BE2C (cell line): ENCODE measurements at regions not wholly inside any gene's neighbourhood (a gene's known extent, or its start where the extent isn't known, plus 50 kb on each side); places are given as distances from the start of the nearest gene placed in this dataset.

Source experiments
- DNase-seq: peaks from one replicate; pipeline ENCODE4 v3.0.0-alpha.2; 2020
- H3K27me3 ChIP-seq: fragments of 250-450 bp; sonication (Bioruptor Pico); 2 replicates; pipeline ENCODE4 v1.5.1; 2020; ENCODE audit warnings: mild to moderate bottlenecking
- H3K36me3 ChIP-seq: fragments of 250-450 bp; sonication (Bioruptor Pico); 2 replicates; pipeline ENCODE4 v1.5.1; 2020; ENCODE audit warnings: mild to moderate bottlenecking
- H3K4me1 ChIP-seq: fragments of 250-450 bp; sonication (Bioruptor Pico); 2 replicates; pipeline ENCODE4 v1.5.1; 2020
- H3K4me3 ChIP-seq: 2 replicates; pipeline ENCODE4 v1.5.1; 2011; ENCODE audit warnings: low read depth, low read length
- H3K9me3 ChIP-seq: fragments of 250-450 bp; sonication (Bioruptor Pico); 2 replicates; pipeline ENCODE4 v1.5.1; 2020
- CTCF ChIP-seq: IDR thresholded peaks from 2 replicates; pipeline ENCODE4 v1.5.1; 2012; ENCODE audit warnings: mild to moderate bottlenecking, low read depth, low read length

GRCh38 chr20:6831461-6831860, 64.0 kb downstream of the BMP2 start:
- no peak for TF ChIP-seq CTCF
- Histone ChIP-seq H3K36me3 (no peaks in the 10 kb centered on the region), H3K9me3 (no peaks in the 10 kb centered on the region), H3K27me3 (no peaks in the 10 kb centered on the region), H3K4me1 (no peaks in the 10 kb centered on the region), H3K4me3 (no peak overlapping the region)
- no peak for DNase-seq

- Histone ChIP-seq H3K36me3 (no peaks in the 10 kb centered on the region), H3K4me1 (no peaks in the 10 kb centered on the region), H3K4me3 (no peak overlapping the region), H3K9me3 (no peaks in the 10 kb centered on the region), H3K27me3 (no peaks in the 10 kb centered on the region)
- TF ChIP-seq CTCF: no peak
- DNase-seq: no peak
Observed at GRCh38 chr20:6832811-6833210, 65.3 kb downstream of the BMP2 start.

- no peak for DNase-seq
- H3K4me1 ChIP-seq: no peaks in the 10 kb centered on the region
- H3K9me3 ChIP-seq: no peaks in the 10 kb centered on the region
- no peaks in the 10 kb centered on the region for H3K36me3 ChIP-seq
- no peak for TF ChIP-seq CTCF
- no peaks in the 10 kb centered on the region for H3K27me3 ChIP-seq
- H3K4me3 ChIP-seq: no peak overlapping the region
Observed at GRCh38 chr20:6835609-6836008, 68.1 kb downstream of the BMP2 start.

- H3K9me3 ChIP-seq: no peaks in the 10 kb centered on the region
- H3K4me3 ChIP-seq: no peak overlapping the region
- no peak for TF ChIP-seq CTCF
- no peaks in the 10 kb centered on the region for H3K36me3 ChIP-seq
- DNase-seq: no peak
- no peaks in the 10 kb centered on the region for H3K4me1 ChIP-seq
- no peaks in the 10 kb centered on the region for H3K27me3 ChIP-seq
Observed at GRCh38 chr20:6836821-6837374, 69.4 kb downstream of the BMP2 start.

- Histone ChIP-seq H3K27me3 (no peaks in the 10 kb centered on the region), H3K36me3 (no peaks in the 10 kb centered on the region), H3K9me3 (no peaks in the 10 kb centered on the region), H3K4me1 (no peaks in the 10 kb centered on the region), H3K4me3 (no peak overlapping the region)
- no peak for DNase-seq
- TF ChIP-seq CTCF: no peak
Observed at GRCh38 chr20:6837730-6838129, 70.2 kb downstream of the BMP2 start.

GRCh38 chr20:6838181-6838826, 70.8 kb downstream of the BMP2 start:
- Histone ChIP-seq H3K9me3 (no peaks in the 10 kb centered on the region), H3K4me3 (no peak overlapping the region), H3K4me1 (no peaks in the 10 kb centered on the region), H3K27me3 (no peaks in the 10 kb centered on the region), H3K36me3 (no peaks in the 10 kb centered on the region)
- TF ChIP-seq CTCF: no peak
- no peak for DNase-seq
